BE2C (cell line): ENCODE measurements at regions not wholly inside any gene's neighbourhood (a gene's known extent, or its start where the extent isn't known, plus 50 kb on each side); places are given as distances from the start of the nearest gene placed in this dataset.
"Not testable (repeated sequence)": the region's sequence is repeated elsewhere in the genome, so short reads cannot be mapped to it uniquely, and the experiment has no call there.

Source experiments
- DNase-seq: peaks from one replicate; pipeline ENCODE4 v3.0.0-alpha.2; 2020
- H3K27me3 ChIP-seq: fragments of 250-450 bp; sonication (Bioruptor Pico); 2 replicates; pipeline ENCODE4 v1.5.1; 2020; ENCODE audit warnings: mild to moderate bottlenecking
- H3K36me3 ChIP-seq: fragments of 250-450 bp; sonication (Bioruptor Pico); 2 replicates; pipeline ENCODE4 v1.5.1; 2020; ENCODE audit warnings: mild to moderate bottlenecking
- H3K4me1 ChIP-seq: fragments of 250-450 bp; sonication (Bioruptor Pico); 2 replicates; pipeline ENCODE4 v1.5.1; 2020
- H3K4me3 ChIP-seq: 2 replicates; pipeline ENCODE4 v1.5.1; 2011; ENCODE audit warnings: low read depth, low read length
- H3K9me3 ChIP-seq: fragments of 250-450 bp; sonication (Bioruptor Pico); 2 replicates; pipeline ENCODE4 v1.5.1; 2020
- TF ChIP-seq, protein P1 (sequence below): IDR thresholded peaks from 2 replicates; pipeline ENCODE4 v1.5.1; 2012; ENCODE audit warnings: mild to moderate bottlenecking, low read depth, low read length

DNA sequence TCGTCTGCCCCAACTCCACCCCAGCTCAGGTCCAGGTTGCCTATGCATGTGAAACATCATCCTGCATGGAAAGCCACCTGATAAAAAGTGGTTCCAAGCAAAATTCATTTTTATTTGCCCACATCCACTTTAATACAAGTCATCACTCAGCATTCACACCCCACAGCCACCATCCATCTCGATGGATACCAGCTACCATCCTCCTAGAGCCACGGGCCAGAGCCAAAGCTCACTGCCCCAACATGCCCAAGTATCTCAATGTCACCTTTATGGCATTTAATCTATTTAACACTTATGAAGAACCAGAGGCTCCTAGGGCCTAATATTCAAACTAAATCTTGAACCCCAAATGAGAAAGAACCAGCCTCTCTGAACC lies 70.5 kb downstream of the COPRS start:
- TF ChIP-seq, protein P1, sequence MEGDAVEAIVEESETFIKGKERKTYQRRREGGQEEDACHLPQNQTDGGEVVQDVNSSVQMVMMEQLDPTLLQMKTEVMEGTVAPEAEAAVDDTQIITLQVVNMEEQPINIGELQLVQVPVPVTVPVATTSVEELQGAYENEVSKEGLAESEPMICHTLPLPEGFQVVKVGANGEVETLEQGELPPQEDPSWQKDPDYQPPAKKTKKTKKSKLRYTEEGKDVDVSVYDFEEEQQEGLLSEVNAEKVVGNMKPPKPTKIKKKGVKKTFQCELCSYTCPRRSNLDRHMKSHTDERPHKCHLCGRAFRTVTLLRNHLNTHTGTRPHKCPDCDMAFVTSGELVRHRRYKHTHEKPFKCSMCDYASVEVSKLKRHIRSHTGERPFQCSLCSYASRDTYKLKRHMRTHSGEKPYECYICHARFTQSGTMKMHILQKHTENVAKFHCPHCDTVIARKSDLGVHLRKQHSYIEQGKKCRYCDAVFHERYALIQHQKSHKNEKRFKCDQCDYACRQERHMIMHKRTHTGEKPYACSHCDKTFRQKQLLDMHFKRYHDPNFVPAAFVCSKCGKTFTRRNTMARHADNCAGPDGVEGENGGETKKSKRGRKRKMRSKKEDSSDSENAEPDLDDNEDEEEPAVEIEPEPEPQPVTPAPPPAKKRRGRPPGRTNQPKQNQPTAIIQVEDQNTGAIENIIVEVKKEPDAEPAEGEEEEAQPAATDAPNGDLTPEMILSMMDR: no peak
- Histone ChIP-seq H3K36me3 (no peaks in the 10 kb centered on the region), H3K4me3 (no peak overlapping the region), H3K27me3 (no peaks in the 10 kb centered on the region), H3K4me1 (no peaks in the 10 kb centered on the region), H3K9me3 (no peaks in the 10 kb centered on the region)
- no peak for DNase-seq

DNA sequence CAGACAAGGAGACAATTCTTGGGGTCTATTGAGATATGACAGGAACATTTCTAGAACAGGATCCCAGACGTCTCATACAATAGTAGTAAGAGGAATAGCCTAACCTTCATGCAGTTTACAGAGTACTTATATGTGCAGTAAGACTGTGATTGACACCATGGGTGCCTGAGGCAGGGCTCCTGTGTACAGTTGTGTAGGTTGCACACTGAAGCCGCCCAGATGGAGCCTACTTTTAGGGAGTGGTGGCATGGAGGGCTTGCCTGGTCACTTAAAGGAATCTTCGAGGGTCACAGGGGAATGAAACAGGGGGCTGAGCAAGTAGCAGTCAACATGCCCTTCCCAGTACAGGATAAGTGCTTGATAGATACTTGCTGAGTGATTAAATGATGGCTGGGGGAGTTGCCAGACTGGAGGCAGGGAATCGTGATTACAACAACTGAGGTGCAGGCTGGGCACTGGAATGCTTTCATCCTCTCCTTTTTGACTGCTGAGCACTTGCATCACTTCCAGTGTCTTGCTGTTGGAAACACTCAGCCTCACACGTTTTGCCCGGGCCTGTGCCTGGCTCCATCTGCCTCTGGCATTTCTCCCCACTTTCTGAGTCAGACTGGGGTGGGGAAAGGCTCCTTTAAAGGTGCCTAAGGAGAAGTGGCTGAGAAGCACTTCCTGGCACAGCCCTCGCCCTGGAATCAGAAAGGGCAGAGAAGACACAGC lies 71.0 kb downstream of the COPRS start:
- TF ChIP-seq, protein P1: no peak
- H3K27me3 ChIP-seq: no peaks in the 10 kb centered on the region
- no peak for DNase-seq
- H3K4me1 ChIP-seq: no peaks in the 10 kb centered on the region
- no peaks in the 10 kb centered on the region for H3K36me3 ChIP-seq
- no peaks in the 10 kb centered on the region for H3K9me3 ChIP-seq
- no peak overlapping the region for H3K4me3 ChIP-seq

DNA sequence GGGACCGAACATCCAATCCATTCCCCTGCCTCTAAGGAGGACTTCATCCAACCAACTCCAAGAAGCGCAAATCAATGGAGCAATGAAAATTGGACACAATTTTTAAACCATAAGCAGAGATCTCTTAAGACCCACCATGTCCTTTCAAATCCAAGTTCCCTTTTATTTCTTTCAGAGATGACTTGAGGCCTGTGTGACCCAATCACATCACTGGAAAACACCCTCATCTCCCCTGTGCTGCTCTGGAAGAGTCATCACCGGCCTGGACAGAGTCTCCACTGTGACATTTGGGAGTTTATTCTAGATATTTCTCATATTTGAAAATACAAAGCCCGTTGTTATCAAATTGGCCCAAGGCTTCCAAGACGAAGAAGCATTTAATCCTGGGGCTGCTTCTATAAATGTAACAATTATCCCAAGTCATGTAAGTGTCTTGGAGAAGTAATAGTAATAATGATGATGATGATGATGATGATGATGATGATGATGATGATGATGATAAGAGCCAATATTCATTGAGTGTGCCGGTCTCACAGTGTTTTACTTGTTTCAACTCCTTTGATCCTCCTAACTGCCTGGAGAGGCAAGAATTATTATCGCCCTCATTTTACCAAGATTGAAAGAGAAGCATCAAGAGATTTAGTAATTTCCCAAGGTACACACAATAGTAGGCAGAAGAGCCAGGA lies 72.1 kb downstream of the COPRS start:
- H3K4me3 ChIP-seq: no peak overlapping the region
- TF ChIP-seq, protein P1: no peak
- H3K4me1 ChIP-seq: no peaks in the 10 kb centered on the region
- H3K36me3 ChIP-seq: no peaks in the 10 kb centered on the region
- H3K27me3 ChIP-seq: no peaks in the 10 kb centered on the region
- no peak for DNase-seq
- H3K9me3 ChIP-seq: no peaks in the 10 kb centered on the region

DNA sequence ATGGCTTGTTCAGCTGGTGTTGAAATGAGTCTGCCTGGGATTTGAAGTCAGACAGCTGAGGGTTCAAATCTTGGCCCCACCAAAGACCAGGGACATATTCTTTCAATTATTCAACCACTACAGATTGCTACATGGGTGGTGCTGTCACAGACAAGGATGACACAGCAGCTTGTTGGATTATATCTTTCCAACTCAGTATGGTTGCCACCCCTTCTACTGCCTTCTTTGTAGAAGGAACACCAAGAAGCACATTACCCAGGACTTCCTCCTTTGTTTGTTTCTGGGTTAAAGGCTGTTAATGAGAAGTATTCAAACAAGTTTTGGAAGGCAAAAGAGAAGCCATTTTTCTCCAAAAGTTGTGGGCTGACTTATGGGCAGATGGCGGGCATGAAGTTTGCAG lies 78.6 kb downstream of the COPRS start:
- DNase-seq: no peak
- no peaks in the 10 kb centered on the region for H3K27me3 ChIP-seq

DNA sequence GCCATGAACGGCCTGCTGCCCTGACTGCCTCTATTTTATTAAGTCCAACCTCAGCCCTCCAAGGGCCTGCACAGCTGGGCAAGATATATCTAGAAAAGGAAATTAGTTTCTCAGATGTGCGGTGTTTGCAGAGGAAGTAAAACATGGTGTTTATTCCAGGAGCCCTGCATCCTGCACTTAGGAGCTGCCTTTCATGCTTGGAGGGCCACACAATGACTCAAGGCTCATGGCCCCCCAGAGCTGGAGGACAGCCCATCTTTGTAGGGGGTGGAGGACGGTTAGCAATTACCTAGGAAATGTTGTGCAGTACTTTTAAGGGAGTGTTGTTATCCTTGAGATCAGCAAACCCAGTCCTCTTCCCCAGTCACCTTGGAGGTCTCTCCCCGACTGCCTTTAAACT lies 80.5 kb downstream of the COPRS start:
- TF ChIP-seq, protein P1: no peak
- Histone ChIP-seq H3K36me3 (no peaks in the 10 kb centered on the region), H3K27me3 (no peaks in the 10 kb centered on the region), H3K4me3 (no peak overlapping the region), H3K4me1 (no peaks in the 10 kb centered on the region), H3K9me3 (no peaks in the 10 kb centered on the region)
- DNase-seq: no peak

More for the DNA sequence above, 78.6 kb downstream of the COPRS start:
- Histone ChIP-seq H3K36me3 (no peaks in the 10 kb centered on the region), H3K4me3 (no peak overlapping the region), H3K4me1 (no peaks in the 10 kb centered on the region), H3K9me3 (no peaks in the 10 kb centered on the region)
- TF ChIP-seq, protein P1: no peak

DNA sequence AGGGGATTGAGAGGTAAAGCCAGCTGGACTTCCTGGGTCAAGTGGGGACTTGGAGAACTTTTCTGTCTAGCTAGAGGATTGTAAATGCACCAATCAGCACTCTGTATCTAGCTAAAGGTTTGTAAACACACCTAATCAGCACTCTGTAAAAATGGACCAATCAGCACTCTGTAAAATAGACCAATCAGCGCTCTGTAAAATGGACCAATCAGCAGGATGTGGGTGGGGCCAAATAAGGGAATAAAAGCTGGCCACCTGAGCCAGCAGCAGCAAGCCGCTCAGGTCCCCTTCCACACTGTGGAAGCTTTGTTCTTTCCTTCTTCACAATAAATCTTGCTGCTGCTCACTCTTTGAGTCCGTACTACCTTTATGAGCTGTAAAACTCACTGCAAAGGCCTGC lies 87.7 kb downstream of the COPRS start:
- H3K4me1 ChIP-seq, H3K36me3 ChIP-seq, H3K4me3 ChIP-seq, H3K27me3 ChIP-seq, H3K9me3 ChIP-seq, DNase-seq: not testable (repeated sequence)

DNA sequence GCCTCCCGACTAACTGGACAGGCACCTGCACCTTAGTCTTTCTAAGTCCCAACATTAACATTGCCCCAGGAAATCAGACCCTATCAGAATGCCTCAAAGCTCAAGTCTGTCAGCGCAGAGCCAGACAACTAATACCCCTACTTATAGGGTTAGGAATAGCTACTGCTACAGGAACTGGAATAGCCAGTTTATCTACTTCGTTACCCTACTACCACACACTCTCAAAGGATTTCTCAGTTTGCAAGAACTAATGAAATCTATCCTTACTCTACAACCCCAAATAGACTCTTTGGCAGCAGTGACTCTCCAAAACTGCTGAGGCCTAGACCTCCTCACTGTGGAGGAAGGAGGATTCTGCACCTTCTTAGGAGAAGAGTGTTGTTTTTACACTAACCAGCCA lies 88.5 kb downstream of the COPRS start:
- H3K36me3 ChIP-seq, H3K4me1 ChIP-seq, H3K4me3 ChIP-seq, H3K27me3 ChIP-seq, H3K9me3 ChIP-seq, DNase-seq: not testable (repeated sequence)

DNA sequence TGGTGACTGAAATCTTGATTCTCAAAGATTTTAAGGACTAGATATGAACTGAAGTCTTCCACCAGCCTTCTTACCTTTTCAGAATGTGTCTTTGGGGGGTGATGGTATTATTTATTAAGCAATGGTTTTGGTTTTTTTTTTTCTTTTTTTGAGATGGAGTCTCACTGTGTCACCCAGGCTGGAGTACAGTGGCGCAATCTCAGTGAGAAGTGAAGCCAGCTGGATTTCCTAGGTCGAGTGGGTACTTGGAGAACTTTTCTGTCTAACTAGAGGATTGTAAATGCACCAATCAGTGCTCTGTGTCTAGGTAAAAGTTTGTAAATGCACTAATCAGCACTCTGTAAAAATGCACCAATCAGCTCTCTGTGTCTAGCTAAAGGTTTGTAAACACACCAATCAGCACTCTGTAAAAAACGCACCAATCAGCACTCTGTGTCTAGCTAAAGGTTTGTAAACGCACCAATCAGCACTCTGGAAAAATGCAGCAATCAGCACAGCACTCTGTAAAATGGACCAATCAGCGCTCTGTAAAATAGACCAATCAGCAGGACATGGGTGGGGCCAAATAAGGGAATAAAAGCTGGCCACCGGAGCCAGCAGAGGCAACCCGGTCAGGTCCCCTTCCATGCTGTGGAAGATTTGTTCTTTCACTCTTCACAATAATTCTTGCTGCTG lies 97.1 kb downstream of the COPRS start:
- not testable (repeated sequence) for H3K36me3 ChIP-seq, H3K9me3 ChIP-seq, H3K27me3 ChIP-seq, H3K4me3 ChIP-seq, H3K4me1 ChIP-seq, DNase-seq
